H1 (cell line): ENCODE measurements at regions not wholly inside any gene's neighbourhood (a gene's known extent, or its start where the extent isn't known, plus 50 kb on each side); places are given as distances from the start of the nearest gene placed in this dataset.

Source experiments
- CTCF ChIA-PET: fragments of 300-600 bp; sonication (Branson Sonifier 250); formaldehyde crosslinking; loops from one replicate; lab custom pipeline; 2021; ENCODE audit not compliant: partially characterized antibody; lab: Charles Lee
- POLR2A ChIA-PET: fragments of 300-600 bp; sonication (Branson Sonifier 250); formaldehyde crosslinking; loops from one replicate; lab custom pipeline; 2021; ENCODE audit warnings: inconsistent platforms; ENCODE audit not compliant: partially characterized antibody; lab: Charles Lee
- DNase-seq, 2 experiments: peaks; one replicate each; pipeline versions ENCODE4 v3.0.0 to v3.0.0-alpha.2; 2010 to 2022; ENCODE audit warnings: low spot score in 2 of 2, low read depth in 1 of 2, mixed read lengths in 1 of 2
- FAIRE-seq: peaks from 2 replicates; lab custom pipeline; 2011; peaks lifted over from hg19 to GRCh38; lab: Jason Lieb, UNC
- H2AFZ ChIP-seq: 2 replicates; pipeline ENCODE4 v1.8.1; 2012; ENCODE audit warnings: low read length, inconsistent platforms
- H2AK5ac ChIP-seq: 2 replicates; pipeline ENCODE4 v1.6.1; 2013; ENCODE audit warnings: low read depth, low read length
- H2BK120ac ChIP-seq: replicated peaks from 2 replicates; pipeline ENCODE3; 2013; ENCODE audit warnings: low read depth, low read length, inconsistent platforms
- H2BK12ac ChIP-seq: 2 replicates; pipeline ENCODE4 v1.6.1; 2013; ENCODE audit warnings: low read depth, low read length
- H2BK15ac ChIP-seq: 2 replicates; pipeline ENCODE4 v1.6.1; 2013; ENCODE audit warnings: low read length
- H2BK20ac ChIP-seq: 2 replicates; pipeline ENCODE4 v1.6.1; 2013; ENCODE audit warnings: low read length
- H2BK5ac ChIP-seq: 2 replicates; pipeline ENCODE4 v1.6.1; 2013; ENCODE audit warnings: low read depth, low read length
- H3K14ac ChIP-seq: 2 replicates; pipeline ENCODE4 v1.6.1; 2013; ENCODE audit warnings: inconsistent platforms; ENCODE audit not compliant: insufficient read length
- H3K18ac ChIP-seq: 2 replicates; pipeline ENCODE4 v1.6.1; 2013; ENCODE audit warnings: low read length; ENCODE audit errors: extremely low read depth
- H3K23ac ChIP-seq: 2 replicates; pipeline ENCODE4 v1.6.1; 2013; ENCODE audit warnings: inconsistent platforms; ENCODE audit not compliant: insufficient read length
- H3K23me2 ChIP-seq: 2 replicates; pipeline ENCODE4 v1.6.1; 2013; ENCODE audit warnings: low read depth, low read length
- H3K27ac ChIP-seq: 2 replicates; pipeline ENCODE4 v1.6.1; 2011; ENCODE audit warnings: low read depth, low read length, inconsistent platforms
- H3K27me3 ChIP-seq, 4 experiments: replicated peaks in 1 of 4; 1 replicate in 1 of 4; 2 replicates in 3 of 4; pipeline versions ENCODE4 v1.6.1 to v1.8.1; 2011 to 2013; ENCODE audit warnings: low read length in 3 of 4, mild to moderate bottlenecking in 3 of 4, inconsistent platforms in 2 of 4, mixed read lengths in 2 of 4, moderate library complexity in 1 of 4; ENCODE audit not compliant: control insufficient read depth in 3 of 4, insufficient read depth in 3 of 4; ENCODE audit errors: extremely low read depth in 1 of 4
- H3K36me3 ChIP-seq, 4 experiments: 2 replicates each; pipeline versions ENCODE4 v1.6.1 to v1.8.1; 2011 to 2013; ENCODE audit warnings: mild to moderate bottlenecking in 4 of 4, low read length in 3 of 4, moderate library complexity in 2 of 4, control low read depth in 1 of 4, inconsistent platforms in 1 of 4; ENCODE audit not compliant: insufficient read depth in 4 of 4, control insufficient read depth in 2 of 4
- H3K4ac ChIP-seq: replicated peaks from 2 replicates; pipeline ENCODE3; 2013; ENCODE audit warnings: low read length, low read depth, mixed read lengths, inconsistent platforms; ENCODE audit not compliant: insufficient read length
- H3K4me1 ChIP-seq, 4 experiments: replicated peaks in 1 of 4; 1 replicate in 1 of 4; 2 replicates in 3 of 4; pipeline versions ENCODE4 v1.6.1 to v1.8.1; 2011 to 2013; ENCODE audit warnings: low read length in 3 of 4, inconsistent platforms in 2 of 4, mixed read lengths in 1 of 4; ENCODE audit not compliant: insufficient read depth in 4 of 4, control insufficient read depth in 3 of 4
- H3K4me2 ChIP-seq, 2 experiments: 2 replicates each; pipeline versions ENCODE4 v1.6.1 to v1.8.1; 2011 to 2013; ENCODE audit warnings: low read depth in 2 of 2, low read length in 2 of 2, control low read depth in 1 of 2, inconsistent platforms in 1 of 2, mild to moderate bottlenecking in 1 of 2; ENCODE audit not compliant: insufficient read depth in 1 of 2
- H3K4me3 ChIP-seq, 4 experiments: fragments of 200-600, 300-600 bp in 1 of 4; sonication (generic), shearing (Covaris generic), sonication (Bioruptor Twin) in 1 of 4; 2 replicates each; pipeline versions ENCODE4 v1.5.1 to v1.8.1; 2011 to 2016; ENCODE audit warnings: low read length in 4 of 4, low read depth in 3 of 4, control low read depth in 2 of 4, inconsistent platforms in 2 of 4, mild to moderate bottlenecking in 2 of 4, mixed read lengths in 1 of 4, moderate library complexity in 1 of 4; ENCODE audit not compliant: insufficient read depth in 2 of 4; ENCODE audit errors: extremely low read depth in 1 of 4
- H3K56ac ChIP-seq: replicated peaks from 2 replicates; pipeline ENCODE3; 2013; ENCODE audit warnings: low read depth, mild to moderate bottlenecking, mixed read lengths, low read length, inconsistent platforms; ENCODE audit not compliant: insufficient read length
- H3K79me1 ChIP-seq: 2 replicates; pipeline ENCODE4 v1.6.1; 2013; ENCODE audit warnings: low read depth, low read length, control low read depth
- H3K79me2 ChIP-seq, 2 experiments: 2 replicates each; pipeline versions ENCODE4 v1.6.1 to v1.8.1; 2012 to 2013; ENCODE audit warnings: low read length in 2 of 2, mild to moderate bottlenecking in 2 of 2, inconsistent platforms in 1 of 2; ENCODE audit not compliant: insufficient read depth in 2 of 2, control insufficient read depth in 1 of 2
- H3K9ac ChIP-seq, 4 experiments: replicated peaks in 1 of 4; 1 replicate in 1 of 4; 2 replicates in 3 of 4; pipeline versions ENCODE4 v1.6.1 to v1.8.1; 2011 to 2013; ENCODE audit warnings: low read depth in 3 of 4, low read length in 3 of 4, control low read depth in 2 of 4, mild to moderate bottlenecking in 2 of 4, moderate library complexity in 2 of 4, inconsistent platforms in 1 of 4; ENCODE audit errors: extremely low read depth in 1 of 4
- H3K9me3 ChIP-seq, 2 experiments: 2 replicates each; pipeline versions ENCODE4 v1.6.1 to v1.8.1; 2012 to 2013; ENCODE audit warnings: mild to moderate bottlenecking in 2 of 2, moderate library complexity in 2 of 2, control low read depth in 1 of 2, inconsistent platforms in 1 of 2, low read depth in 1 of 2, low read length in 1 of 2, mixed read lengths in 1 of 2; ENCODE audit not compliant: insufficient read depth in 2 of 2
- H4K20me1 ChIP-seq, 2 experiments: replicated peaks in 1 of 2; 2 replicates each; pipeline versions ENCODE3 to v1.8.1; 2011 to 2013; ENCODE audit warnings: inconsistent platforms in 2 of 2, low read length in 2 of 2, mild to moderate bottlenecking in 1 of 2; ENCODE audit not compliant: insufficient read depth in 2 of 2, control insufficient read depth in 1 of 2
- H4K5ac ChIP-seq: 2 replicates; pipeline ENCODE4 v1.6.1; 2013; ENCODE audit warnings: low read length, low read depth, mixed read lengths, inconsistent platforms; ENCODE audit not compliant: insufficient read length
- H4K8ac ChIP-seq: 2 replicates; pipeline ENCODE4 v1.8.0; 2013; ENCODE audit warnings: mild to moderate bottlenecking, moderate library complexity, low read length, inconsistent platforms; ENCODE audit not compliant: insufficient read depth; ENCODE audit errors: extremely low read depth
- H4K91ac ChIP-seq: replicated peaks from 2 replicates; pipeline ENCODE3; 2013; ENCODE audit warnings: low read length, mixed read lengths, inconsistent platforms; ENCODE audit not compliant: insufficient read length
- BCL11A ChIP-seq, 2 experiments: IDR thresholded peaks; one replicate each; pipeline ENCODE4 v1.6.1; 2011; ENCODE audit warnings: low read depth in 2 of 2, low read length in 2 of 2, mild to moderate bottlenecking in 2 of 2
- BRCA1 ChIP-seq: IDR thresholded peaks from 2 replicates; pipeline ENCODE4 v1.6.1; 2012; ENCODE audit warnings: low read depth, low read length, improper control_type of control experiment
- CTBP2 ChIP-seq: IDR thresholded peaks from 2 replicates; pipeline ENCODE4 v1.7.0; 2011; ENCODE audit warnings: borderline replicate concordance, mild to moderate bottlenecking, moderate library complexity, mixed read lengths, low read length; ENCODE audit not compliant: insufficient read depth, insufficient read length
- E2F6 ChIP-seq: IDR thresholded peaks from 2 replicates; pipeline ENCODE4 v1.6.1; 2012; ENCODE audit warnings: inconsistent platforms
- EGR1 ChIP-seq: IDR thresholded peaks from 2 replicates; pipeline ENCODE4 v1.6.1; 2011; ENCODE audit warnings: low read depth, low read length, borderline replicate concordance
- GTF2F1 ChIP-seq: IDR thresholded peaks from 2 replicates; pipeline ENCODE4 v1.6.1; 2012; ENCODE audit warnings: low read depth, low read length, improper control_type of control experiment, borderline replicate concordance
- HDAC2 ChIP-seq, 2 experiments: fragments of 300-600 bp in 1 of 2; sonication (generic) in 1 of 2; IDR thresholded peaks; 2 replicates each; pipeline ENCODE4 v1.6.1; 2011 to 2012; ENCODE audit warnings: low read depth in 2 of 2, low read length in 2 of 2, mild to moderate bottlenecking in 2 of 2, moderate library complexity in 2 of 2, borderline replicate concordance in 1 of 2, inconsistent platforms in 1 of 2
- POU5F1 ChIP-seq: IDR thresholded peaks from 2 replicates; pipeline ENCODE4 v1.6.1; 2011; ENCODE audit warnings: low read depth, mild to moderate bottlenecking, low read length, moderate library complexity
- RFX5 ChIP-seq: IDR thresholded peaks from 2 replicates; pipeline ENCODE4 v1.6.1; 2011; ENCODE audit warnings: low read depth, low read length, improper control_type of control experiment, borderline replicate concordance
- SIN3A ChIP-seq, 2 experiments: IDR thresholded peaks in 1 of 2; conservative IDR thresholded peaks in 1 of 2; 2 replicates each; pipeline ENCODE4 v1.6.1; 2011 to 2012; ENCODE audit warnings: low read length in 2 of 2, improper control_type of control experiment in 1 of 2, low read depth in 1 of 2, mild to moderate bottlenecking in 1 of 2
- TAF1 ChIP-seq: IDR thresholded peaks from 2 replicates; pipeline ENCODE4 v1.6.1; 2011; ENCODE audit warnings: mild to moderate bottlenecking, low read depth, low read length
- TF ChIP-seq, protein P1 (sequence below): IDR thresholded peaks from 2 replicates; pipeline ENCODE4 v1.6.1; 2012; ENCODE audit warnings: low read length, inconsistent platforms

DNA sequence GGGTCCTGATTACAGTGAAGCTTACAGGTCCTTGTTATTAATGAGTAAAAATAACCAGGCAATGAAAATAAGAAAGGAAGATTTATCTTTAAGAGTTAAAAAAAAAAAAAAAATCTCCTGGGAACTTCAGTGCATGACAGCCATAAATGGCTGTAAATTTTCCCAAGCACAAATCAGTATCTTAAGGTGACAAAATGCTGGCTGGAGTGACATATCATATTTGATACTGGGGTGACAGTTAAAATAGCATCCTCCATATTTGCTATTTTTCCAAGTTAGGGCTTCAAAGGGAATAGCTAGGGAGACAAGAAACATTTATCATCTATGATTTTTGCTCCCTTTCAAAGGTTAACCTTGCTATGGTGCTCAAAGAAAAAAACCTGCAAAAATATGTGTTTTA, 226.6 kb downstream of the PRDM2 start:
- H2BK12ac ChIP-seq: no peak overlapping the region
- no peak overlapping the region for H2AFZ ChIP-seq
- H2BK120ac ChIP-seq: no peak overlapping the region
- no peaks in the 10 kb centered on the region for H4K20me1 ChIP-seq
- H3K14ac ChIP-seq: no peak overlapping the region
- TF ChIP-seq, protein P1, sequence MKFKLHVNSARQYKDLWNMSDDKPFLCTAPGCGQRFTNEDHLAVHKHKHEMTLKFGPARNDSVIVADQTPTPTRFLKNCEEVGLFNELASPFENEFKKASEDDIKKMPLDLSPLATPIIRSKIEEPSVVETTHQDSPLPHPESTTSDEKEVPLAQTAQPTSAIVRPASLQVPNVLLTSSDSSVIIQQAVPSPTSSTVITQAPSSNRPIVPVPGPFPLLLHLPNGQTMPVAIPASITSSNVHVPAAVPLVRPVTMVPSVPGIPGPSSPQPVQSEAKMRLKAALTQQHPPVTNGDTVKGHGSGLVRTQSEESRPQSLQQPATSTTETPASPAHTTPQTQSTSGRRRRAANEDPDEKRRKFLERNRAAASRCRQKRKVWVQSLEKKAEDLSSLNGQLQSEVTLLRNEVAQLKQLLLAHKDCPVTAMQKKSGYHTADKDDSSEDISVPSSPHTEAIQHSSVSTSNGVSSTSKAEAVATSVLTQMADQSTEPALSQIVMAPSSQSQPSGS: no peak
- TF ChIP-seq POU5F1: no peak
- no peak for TF ChIP-seq RFX5
- TF ChIP-seq BCL11A (IDR thresholded peaks at IDR 0.05; ENCODE audit: low read depth in 2 of 2, low read length in 2 of 2): no peak
- no peak for TF ChIP-seq HDAC2 (IDR thresholded peaks at IDR 0.05; ENCODE audit: borderline replicate concordance in 1 of 2, low read depth in 2 of 2, low read length in 2 of 2)
- TF ChIP-seq GTF2F1: no peak
- TF ChIP-seq TAF1: no peak
- no peak for TF ChIP-seq EGR1
- TF ChIP-seq BRCA1: no peak
- TF ChIP-seq SIN3A (conservative IDR thresholded peaks at IDR 0.05 in 1 of 2, IDR thresholded peaks at IDR 0.05 in 1 of 2; ENCODE audit: low read depth in 1 of 2, low read length in 2 of 2): no peak
- no peak for TF ChIP-seq E2F6
- TF ChIP-seq CTBP2: no peak
- H3K18ac ChIP-seq: no peak overlapping the region
- H3K79me1 ChIP-seq: no peaks in the 10 kb centered on the region
- no peak overlapping the region for H3K27ac ChIP-seq
- H3K4me3 ChIP-seq: no peak overlapping the region
- peaks cover 0 to 8% of the 10 kb centered on the region in 2 experiments; a peak in 1 of 4 replicates for H3K9me3 ChIP-seq
- no peak overlapping the region for H2AK5ac ChIP-seq
- H3K4me2 ChIP-seq: no peak overlapping the region
- no peak overlapping the region for H4K5ac ChIP-seq
- no peak overlapping the region for H4K8ac ChIP-seq
- H3K9ac ChIP-seq: no peak overlapping the region
- H4K91ac ChIP-seq: no peak overlapping the region
- no peaks in the 10 kb centered on the region for H3K4me1 ChIP-seq
- H2BK15ac ChIP-seq: no peak overlapping the region
- no peaks in the 10 kb centered on the region for H3K23me2 ChIP-seq
- H2BK5ac ChIP-seq: no peak overlapping the region
- no peak overlapping the region for H2BK20ac ChIP-seq
- H3K56ac ChIP-seq: no peak overlapping the region
- ChIA-PET POLR2A (no interaction called here), CTCF (interaction anchor here (0.5 to 0.6 kb wide), 2 partner anchors 9 to 24 kb away, joined by 3 read pairs; no protein-coding TSS in a partner anchor)
- no peak overlapping the region for H3K4ac ChIP-seq
- no peaks in the 10 kb centered on the region for H3K79me2 ChIP-seq
- H3K23ac ChIP-seq: no peak overlapping the region
- H3K27me3 ChIP-seq: no peaks in the 10 kb centered on the region
- FAIRE-seq (no peak), DNase-seq (no peak)
- H3K36me3 ChIP-seq: no peaks in the 10 kb centered on the region
